Heart left ventricle (tissue), 16 donors: ENCODE measurements at regions not wholly inside any gene's neighbourhood (a gene's known extent, or its start where the extent isn't known, plus 50 kb on each side); places are given as distances from the start of the nearest gene placed in this dataset.

Experiments used
- ATAC-seq, 4 donors: fragments of 200-7000 bp; cut with Tn5 transposase; one replicate each; pipeline ENCODE4 v1.9.1; 2020 to 2022; ENCODE audit warnings: moderate library complexity in 4 of 4, mild to moderate bottlenecking in 3 of 4, moderate number of reproducible peaks in 1 of 4
- DNase-seq, 5 donors: peaks; one replicate each; pipeline ENCODE4 v3.0.0-alpha.2; 2020
- H3K27ac ChIP-seq, 12 donors: fragments of 200-600 bp; sonication (generic) in 4 of 12; one replicate each; pipeline versions ENCODE4 v1.5.0 to v1.8.0; 2016 to 2022; ENCODE audit warnings: mild to moderate bottlenecking in 2 of 12
- H3K27me3 ChIP-seq, 9 donors: fragments of 200-600 bp; sonication (generic) in 2 of 9; one replicate each; pipeline versions ENCODE4 v1.5.1 to v1.8.0; 2016 to 2022; ENCODE audit warnings: mild to moderate bottlenecking in 3 of 9
- H3K36me3 ChIP-seq, 9 donors: fragments of 200-600 bp; sonication (generic) in 2 of 9; one replicate each; pipeline versions ENCODE4 v1.5.0 to v1.8.0; 2018 to 2022; ENCODE audit warnings: mild to moderate bottlenecking in 2 of 9
- H3K4me1 ChIP-seq, 12 donors: fragments of 200-600 bp; sonication (generic) in 4 of 12; one replicate each; pipeline versions ENCODE4 v1.5.0 to v1.8.0; 2016 to 2022; ENCODE audit warnings: mild to moderate bottlenecking in 3 of 12
- H3K4me3 ChIP-seq, 12 donors: fragments of 200-600 bp; sonication (generic) in 4 of 12; one replicate each; pipeline versions ENCODE4 v1.5.0 to v1.8.0; 2017 to 2022; ENCODE audit warnings: mild to moderate bottlenecking in 9 of 12, moderate library complexity in 4 of 12
- H3K9me3 ChIP-seq, 12 donors: fragments of 200-600 bp; sonication (generic) in 4 of 12; one replicate each; pipeline versions ENCODE4 v1.5.0 to v1.8.0; 2016 to 2022; ENCODE audit warnings: mild to moderate bottlenecking in 1 of 12
- POLR2A ChIP-seq, 2 donors: fragments of 450-650 bp; IDR thresholded peaks; one replicate each; pipeline ENCODE4 v1.6.1; 2017; ENCODE audit warnings: antibody characterized with exemption in 2 of 2, mild to moderate bottlenecking in 2 of 2, moderate library complexity in 2 of 2
- WGBS, 4 donors: extraction: QIAGEN DNeasy Blood & Tissue Kit in 2 of 4; methylation state at CpG; one replicate each; pipeline versions ENCODE4 v1.1.5 to v1.1.7; 2013 to 2018; 5-methylcytosine and 5-hydroxymethylcytosine counted together
- intact Hi-C, 10 donors: fragments of 100-400 bp; cut with DNase I; formaldehyde crosslinking; loops; one replicate each; pipeline versions ENCODE4 v1.11.1 to v1.14.2; 2022
- TF ChIP-seq, protein P1 (sequence below), 12 donors: fragments of 200-600 bp; sonication (generic) in 4 of 12; IDR thresholded peaks; one replicate each; pipeline versions ENCODE4 v1.5.0 to v1.8.0; 2018 to 2022; ENCODE audit warnings: antibody characterized with exemption in 12 of 12, mild to moderate bottlenecking in 5 of 12
- donor health status: ischemic (EF 13 %, LVEDD 7.1; RV severe dilation, severe dysfunction).
- donor health status: healthy with polysubstance abuse.
- donor health status: DM: no; HTN: yes; CAD: no.
- donor health status: DM: no; HTN: no; CAD: no.
- donor health status: ischemic (EF 25% LVEDD 6.9; RV normal size, moderate dysfunction).
- donor health status: ischemic (EF 25% LVEDD 5.7; RV mildly dilated, moderate dysfunction).
- donor health status: healthy.
- donor health status: DM: yes; HTN: yes; CAD: no.
- donor health status: ischemic (EF 35%, LVEDD 5.7; RV mildly dilated, moderate dysfunction).
- donor health status: nonischemic (EF 11% LVEDD 7.7; RV severe dilation, severe dysfunction).
- donor health status: DM: yes; HTN: yes; CAD: no.
- donor health status: PGD.
- donor health status: ischemic (EF 29% LVEDD 5.4; RV normal size, mild dysfunction).
- donor health status: nonischemic (EF 23%, LVEDD 6.1; RV moderate dilation, normal function).

DNA sequence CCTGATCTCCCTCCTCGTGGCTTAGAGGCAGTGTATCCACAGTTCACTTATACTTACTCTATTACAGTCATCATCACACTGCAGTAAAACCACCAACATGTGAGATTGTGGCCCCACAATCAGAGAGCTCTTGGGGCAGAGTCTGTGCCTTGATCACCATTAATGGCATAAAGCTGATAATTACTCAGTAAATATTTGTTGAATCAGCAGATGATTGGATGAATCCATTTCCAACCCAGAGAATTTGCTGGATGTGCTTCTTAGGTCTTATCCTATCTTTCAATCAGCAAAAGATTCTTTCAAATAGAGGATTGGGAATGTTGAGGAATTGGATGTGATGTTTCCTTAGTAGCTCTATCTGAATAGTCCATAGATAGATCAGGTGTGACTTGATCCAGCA is 88.8 kb upstream of the PITX1 start:
- TF ChIP-seq POLR2A (IDR thresholded peaks at IDR 0.05): no peak
- TF ChIP-seq, protein P1, sequence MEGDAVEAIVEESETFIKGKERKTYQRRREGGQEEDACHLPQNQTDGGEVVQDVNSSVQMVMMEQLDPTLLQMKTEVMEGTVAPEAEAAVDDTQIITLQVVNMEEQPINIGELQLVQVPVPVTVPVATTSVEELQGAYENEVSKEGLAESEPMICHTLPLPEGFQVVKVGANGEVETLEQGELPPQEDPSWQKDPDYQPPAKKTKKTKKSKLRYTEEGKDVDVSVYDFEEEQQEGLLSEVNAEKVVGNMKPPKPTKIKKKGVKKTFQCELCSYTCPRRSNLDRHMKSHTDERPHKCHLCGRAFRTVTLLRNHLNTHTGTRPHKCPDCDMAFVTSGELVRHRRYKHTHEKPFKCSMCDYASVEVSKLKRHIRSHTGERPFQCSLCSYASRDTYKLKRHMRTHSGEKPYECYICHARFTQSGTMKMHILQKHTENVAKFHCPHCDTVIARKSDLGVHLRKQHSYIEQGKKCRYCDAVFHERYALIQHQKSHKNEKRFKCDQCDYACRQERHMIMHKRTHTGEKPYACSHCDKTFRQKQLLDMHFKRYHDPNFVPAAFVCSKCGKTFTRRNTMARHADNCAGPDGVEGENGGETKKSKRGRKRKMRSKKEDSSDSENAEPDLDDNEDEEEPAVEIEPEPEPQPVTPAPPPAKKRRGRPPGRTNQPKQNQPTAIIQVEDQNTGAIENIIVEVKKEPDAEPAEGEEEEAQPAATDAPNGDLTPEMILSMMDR (IDR thresholded peaks at IDR 0.05): no peak
- H3K4me3 ChIP-seq: no peak overlapping the region
- H3K36me3 ChIP-seq: no peaks in the 10 kb centered on the region
- H3K27ac ChIP-seq: no peak overlapping the region
- H3K9me3 ChIP-seq: no peaks in the 10 kb centered on the region
- no peak for ATAC-seq
- 44 to 100% (median 77%) methylated on average over 1 of the region's 1 CpG for WGBS, 4 donors
- H3K27me3 ChIP-seq: peaks cover 0 to 8% (median 0%) of the 10 kb centered on the region in 9 donors
- intact Hi-C loops: no loop called here
- H3K4me1 ChIP-seq: peaks cover 0 to 6% (median 0%) of the 10 kb centered on the region in 12 donors
- no peak for DNase-seq

GRCh38 chr5:135120951-135121350 is 86.9 kb upstream of the PITX1 start:
- intact Hi-C loops: no loop called here
- Histone ChIP-seq H3K36me3 (no peaks in the 10 kb centered on the region), H3K4me3 (no peak overlapping the region), H3K27ac (no peak overlapping the region), H3K27me3 (no peaks in the 10 kb centered on the region), H3K9me3 (no peaks in the 10 kb centered on the region), H3K4me1 (peaks cover 0 to 6% (median 0%) of the 10 kb centered on the region in 12 donors)
- TF ChIP-seq, protein P1 (IDR thresholded peaks at IDR 0.05): no peak
- TF ChIP-seq POLR2A (IDR thresholded peaks at IDR 0.05): no peak
- 80 to 91% (median 86%) methylated on average over 5 to 8 of the region's 8 CpGs for WGBS, 4 donors
- ATAC-seq: no peak
- peak in 2 of 5 donors; percentile 1 to 21 for DNase-seq

GRCh38 chr5:135119481-135119880 is 85.5 kb upstream of the PITX1 start:
- no peaks in the 10 kb centered on the region for H3K9me3 ChIP-seq
- ATAC-seq (peak in 3 of 4 donors; percentile 22 to 50 (median 42)), DNase-seq (peak in 2 of 5 donors; percentile 1 to 16)
- no peak overlapping the region for H3K27ac ChIP-seq
- TF ChIP-seq, protein P1 (IDR thresholded peaks at IDR 0.05): no peak
- TF ChIP-seq POLR2A (IDR thresholded peaks at IDR 0.05): no peak
- H3K36me3 ChIP-seq: no peaks in the 10 kb centered on the region
- peaks cover 0 to 6% (median 0%) of the 10 kb centered on the region in 12 donors for H3K4me1 ChIP-seq
- intact Hi-C loops: no loop called here
- WGBS, 4 donors: 58 to 84% (median 70%) methylated on average over 6 of the region's 6 CpGs
- H3K4me3 ChIP-seq: no peak overlapping the region
- no peaks in the 10 kb centered on the region for H3K27me3 ChIP-seq

DNA sequence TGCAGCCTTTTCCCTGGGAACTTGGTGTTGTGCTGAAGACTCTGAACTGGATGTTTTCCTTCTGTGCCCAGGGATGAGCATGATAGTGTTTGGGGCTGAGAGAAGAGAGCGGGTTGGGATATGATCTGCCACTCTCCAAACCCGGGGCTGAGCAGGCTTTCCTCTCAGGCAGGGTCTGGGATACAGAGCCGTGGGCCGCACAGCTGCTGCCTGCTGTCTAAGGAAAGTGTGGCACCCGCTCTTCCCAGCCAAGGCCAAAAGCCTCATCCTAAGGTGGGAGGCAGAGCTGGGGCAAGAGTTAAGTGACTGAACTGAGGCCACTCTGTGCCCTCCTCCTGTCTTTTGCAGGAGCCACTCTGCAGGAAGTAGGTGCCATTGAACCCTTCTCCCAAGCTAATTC is 83.6 kb upstream of the PITX1 start:
- no peaks in the 10 kb centered on the region for H3K36me3 ChIP-seq
- peaks cover 0 to 6% (median 0%) of the 10 kb centered on the region in 12 donors for H3K4me1 ChIP-seq
- WGBS, 4 donors: 79 to 93% (median 81%) methylated on average over 5 of the region's 5 CpGs
- peak in 1 of 5 donors; percentile 12 for DNase-seq
- no peaks in the 10 kb centered on the region for H3K27me3 ChIP-seq
- H3K27ac ChIP-seq: peak overlapping the region in 1 of 12 donors; percentile 62
- TF ChIP-seq POLR2A (IDR thresholded peaks at IDR 0.05): no peak
- TF ChIP-seq, protein P1 (IDR thresholded peaks at IDR 0.05): no peak
- ATAC-seq: no peak
- H3K9me3 ChIP-seq: no peaks in the 10 kb centered on the region
- intact Hi-C loops: no loop called here
- H3K4me3 ChIP-seq: no peak overlapping the region
